GM12892 (cell line): ENCODE measurements at regions not wholly inside any gene's neighbourhood (a gene's known extent, or its start where the extent isn't known, plus 50 kb on each side); places are given as distances from the start of the nearest gene placed in this dataset.

ENCODE experiments used
- POLR2AphosphoS5 ChIP-seq: IDR thresholded peaks from 2 replicates; pipeline ENCODE4 v1.6.1; 2011; ENCODE audit warnings: low read depth, low read length, control low read depth
- TAF1 ChIP-seq: IDR thresholded peaks from 2 replicates; pipeline ENCODE4 v1.6.1; 2011; ENCODE audit warnings: low read depth, mild to moderate bottlenecking, control low read depth, low read length, borderline replicate concordance

DNA sequence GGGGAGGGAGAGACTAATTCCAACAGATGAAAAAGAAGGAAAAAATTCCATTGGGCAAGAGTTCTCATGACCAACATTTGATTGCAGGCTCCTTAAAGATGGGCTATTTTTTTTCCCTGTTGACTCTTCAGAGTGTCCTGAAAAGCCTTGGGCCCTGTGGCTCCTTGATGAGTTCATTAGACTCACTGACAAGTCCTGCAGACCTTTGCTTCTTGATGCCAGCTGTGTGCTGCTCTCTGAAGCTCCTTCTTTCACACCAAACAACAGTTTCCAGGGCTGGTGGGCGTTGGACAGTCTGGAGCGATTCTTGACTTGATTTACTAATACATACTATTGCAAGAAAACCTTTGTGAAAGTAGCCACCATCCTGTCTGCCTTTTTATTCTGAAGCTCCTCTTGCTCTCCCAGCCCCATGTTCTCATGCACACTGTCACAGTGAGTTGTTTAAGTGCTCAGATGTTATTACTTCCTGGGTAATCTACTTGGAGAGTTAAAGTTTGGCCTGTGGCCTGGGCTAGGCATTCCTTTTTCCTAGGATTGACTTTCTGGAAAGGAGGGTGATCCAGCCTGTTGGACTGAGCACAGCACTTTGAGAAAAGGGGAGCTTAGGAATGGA, 250.3 kb downstream of the PTEN start:
- no peak for TF ChIP-seq TAF1
- TF ChIP-seq POLR2AphosphoS5, result no peak
